HG03378 (cell line): ENCODE measurements at regions not wholly inside any gene's neighbourhood (a gene's known extent, or its start where the extent isn't known, plus 50 kb on each side); places are given as distances from the start of the nearest gene placed in this dataset.

Source experiments
- ATAC-seq: cut with Tn5 transposase; IDR thresholded peaks from one replicate; pipeline ENCODE4 v1.9.1; 2021; ENCODE audit warnings: mild to moderate bottlenecking, moderate library complexity; ENCODE audit not compliant: unreplicated experiment

- no peak for ATAC-seq
Observed at GRCh38 chr10:2137549-2138174, 400.3 kb upstream of the ADARB2 start.

DNA sequence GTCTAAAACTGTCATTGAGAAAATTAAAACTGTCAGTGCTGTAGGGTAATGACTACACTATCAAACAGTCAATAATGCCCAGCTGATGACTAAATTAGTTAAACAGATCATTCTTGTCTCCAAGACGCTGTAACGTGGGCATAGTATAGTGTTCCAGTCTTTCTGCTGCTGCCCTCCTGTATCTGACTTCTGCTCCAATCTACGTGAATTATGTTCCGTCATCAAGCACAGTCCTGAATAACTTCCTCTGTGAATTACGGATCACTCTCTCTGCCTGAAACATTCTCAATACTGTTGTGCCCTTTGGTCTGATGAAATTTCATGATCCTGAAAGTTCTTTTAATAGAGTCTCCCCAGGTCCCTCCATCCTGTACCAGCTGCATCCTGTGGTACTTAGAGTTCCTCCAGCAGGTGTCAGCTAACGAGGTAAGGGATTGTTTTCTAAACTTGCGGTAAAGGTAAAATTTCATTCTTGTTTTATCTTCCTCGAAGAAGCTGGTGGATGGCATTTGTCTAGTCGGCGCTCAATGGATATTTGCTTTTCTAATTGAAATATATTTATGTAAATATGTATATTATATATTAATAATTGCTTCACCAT lies 393.5 kb upstream of the ADARB2 start:
- ATAC-seq = no peak

- ATAC-seq = no peak
Observed at GRCh38 chr10:2128991-2129390, 391.7 kb upstream of the ADARB2 start.

DNA sequence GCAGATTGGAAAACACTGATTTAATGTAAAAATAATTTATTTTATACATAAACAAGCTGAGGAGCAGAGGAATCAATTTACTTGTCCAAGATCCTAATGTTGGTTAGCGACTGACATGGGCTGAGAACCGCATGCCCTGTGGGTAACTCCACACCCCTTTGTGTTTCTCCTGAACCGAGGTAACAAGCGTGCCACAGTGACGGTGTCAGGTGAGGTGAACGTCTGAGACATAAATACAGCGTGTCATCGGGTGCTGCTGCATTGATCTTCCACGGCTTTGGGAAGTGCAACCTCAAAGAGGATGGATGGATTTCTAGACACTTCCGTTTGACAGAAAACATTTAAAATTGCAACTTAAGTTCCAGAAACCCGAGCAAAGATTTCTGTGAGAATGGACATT lies 386.8 kb upstream of the ADARB2 start:
- ATAC-seq = no peak

DNA sequence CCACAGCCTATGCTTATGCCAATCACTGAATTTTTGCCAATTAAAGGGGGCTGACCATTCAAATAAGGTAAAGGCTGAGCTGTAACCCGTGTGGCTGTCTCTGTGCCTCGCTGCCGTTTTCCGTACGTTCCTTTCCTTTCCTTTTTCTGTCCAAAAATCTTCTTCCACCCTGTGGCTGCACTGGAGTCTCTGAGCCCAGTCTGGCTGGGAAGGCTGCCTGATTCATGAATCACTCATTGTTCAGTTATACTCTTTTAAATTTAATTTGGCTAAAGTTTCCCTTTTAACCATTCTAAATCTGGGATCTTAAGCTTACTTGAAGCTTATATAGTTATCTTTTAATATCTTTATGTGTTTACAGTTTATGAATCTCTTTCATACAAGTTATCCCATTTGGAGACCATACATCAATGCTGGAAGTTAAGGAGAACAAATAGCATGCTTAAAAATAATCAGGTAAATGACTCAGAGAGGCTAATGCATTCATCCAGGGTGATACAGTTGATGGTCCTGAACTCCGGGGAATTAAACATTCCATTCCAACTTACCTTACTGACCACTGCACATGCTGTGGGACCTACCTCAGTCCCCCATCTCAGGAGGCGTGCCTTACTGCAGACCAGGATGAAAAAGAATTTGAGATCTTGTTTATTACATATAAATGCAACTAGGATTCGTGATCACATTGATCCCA lies 385.3 kb upstream of the ADARB2 start:
- no peak for ATAC-seq

DNA sequence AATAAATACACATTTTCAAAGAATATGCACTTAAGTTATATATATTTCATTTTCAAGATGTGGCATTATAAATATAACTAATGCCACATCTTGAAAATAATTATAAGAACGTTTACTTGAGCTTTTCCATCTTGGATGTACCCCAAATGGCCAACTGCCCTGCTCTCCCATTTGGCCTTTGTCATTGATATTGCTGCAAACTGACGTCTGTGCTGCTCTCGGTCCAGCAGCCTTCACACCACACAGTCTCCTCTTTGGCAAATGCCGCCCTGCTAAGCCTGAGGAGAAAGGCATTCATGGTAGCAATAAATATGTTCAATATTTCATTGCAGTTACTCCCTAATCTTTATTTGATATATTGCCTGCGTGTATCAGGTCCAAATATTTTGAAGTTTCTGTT lies 384.6 kb upstream of the ADARB2 start:
- ATAC-seq = no peak

DNA sequence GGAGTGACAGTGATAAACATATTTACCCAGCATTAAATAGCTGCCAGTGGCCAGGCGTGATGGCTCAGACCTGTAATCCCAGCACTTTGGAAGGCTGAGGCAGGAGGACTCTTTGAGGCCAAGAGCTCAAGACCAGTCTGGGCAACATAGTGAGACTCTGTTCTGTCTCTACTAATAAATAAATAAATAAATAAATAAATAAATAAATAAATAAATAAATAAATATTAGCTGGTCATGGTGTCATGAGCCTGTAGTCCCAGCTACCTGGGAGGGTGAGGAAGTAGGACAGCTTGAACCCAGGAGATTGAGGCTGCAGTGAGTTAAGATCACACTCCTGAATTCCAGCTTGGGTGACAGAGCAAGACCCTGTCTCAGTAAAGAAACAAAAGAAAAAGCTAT lies 384.0 kb upstream of the ADARB2 start:
- no peak for ATAC-seq

DNA sequence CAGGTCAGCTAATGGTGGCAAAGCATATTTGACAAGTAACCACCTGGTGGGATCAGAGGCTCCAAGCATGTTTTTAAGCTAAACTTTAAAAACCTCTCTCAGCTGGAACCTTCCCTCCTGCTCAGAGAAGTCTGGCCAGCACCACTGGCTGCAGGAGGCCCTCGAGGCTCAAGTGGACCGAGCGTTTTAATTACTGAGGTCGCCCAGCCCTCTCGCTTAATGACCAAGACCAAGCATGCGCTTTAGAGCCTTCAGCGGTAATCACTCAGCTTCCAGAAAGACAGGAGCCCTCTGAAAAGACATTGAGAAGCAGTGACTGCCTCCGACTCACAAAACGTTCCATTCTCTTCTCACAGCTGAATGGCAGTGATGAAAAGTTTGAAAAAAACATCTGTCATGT lies 383.4 kb upstream of the ADARB2 start:
- ATAC-seq = no peak

GRCh38 chr10:2119316-2119715 lies 382.0 kb upstream of the ADARB2 start:
- ATAC-seq = no peak

- no peak for ATAC-seq
Observed at GRCh38 chr10:2118201-2118600, 380.9 kb upstream of the ADARB2 start.

DNA sequence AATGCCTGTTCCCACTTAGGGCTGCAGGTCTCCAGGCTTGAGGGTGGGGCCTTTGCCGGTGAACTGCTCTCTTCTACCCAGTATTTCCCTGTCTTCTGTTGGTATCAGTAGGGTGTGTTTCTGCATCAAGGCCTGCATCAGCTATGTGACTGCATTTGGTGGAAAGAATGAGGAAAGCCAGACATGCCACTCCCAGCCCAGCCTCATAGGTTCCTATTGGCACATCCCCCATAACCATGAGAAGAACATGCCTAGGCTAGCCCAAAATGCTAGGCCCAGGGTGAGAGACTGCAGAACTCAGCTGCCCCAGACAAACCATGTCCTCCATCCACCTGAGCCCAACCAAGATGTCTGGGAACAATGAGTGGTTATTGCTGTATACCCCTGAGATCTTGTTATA lies 380.3 kb upstream of the ADARB2 start:
- no peak for ATAC-seq

GRCh38 chr10:2111965-2112364 lies 374.6 kb upstream of the ADARB2 start:
- ATAC-seq = no peak

DNA sequence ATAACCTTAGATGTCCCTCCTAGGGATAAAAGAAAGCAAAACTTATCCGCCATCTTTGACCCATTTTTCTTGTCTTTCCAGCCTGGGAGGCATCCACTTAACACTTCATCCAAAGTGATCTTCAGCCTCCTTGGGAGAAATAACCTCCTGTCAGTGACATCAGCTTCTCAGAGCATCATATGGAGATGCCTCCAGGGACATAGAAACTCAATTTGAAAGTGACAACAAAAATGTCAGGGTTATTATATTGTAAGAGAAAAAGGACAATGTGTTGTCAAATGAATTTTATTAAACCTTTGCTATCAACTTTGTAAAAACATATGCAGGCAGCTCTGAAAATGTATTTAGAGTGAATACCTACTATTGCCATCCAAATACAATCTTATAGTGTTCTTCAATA lies 371.2 kb upstream of the ADARB2 start:
- no peak for ATAC-seq

GRCh38 chr10:2106641-2107040 lies 369.3 kb upstream of the ADARB2 start:
- no peak for ATAC-seq

DNA sequence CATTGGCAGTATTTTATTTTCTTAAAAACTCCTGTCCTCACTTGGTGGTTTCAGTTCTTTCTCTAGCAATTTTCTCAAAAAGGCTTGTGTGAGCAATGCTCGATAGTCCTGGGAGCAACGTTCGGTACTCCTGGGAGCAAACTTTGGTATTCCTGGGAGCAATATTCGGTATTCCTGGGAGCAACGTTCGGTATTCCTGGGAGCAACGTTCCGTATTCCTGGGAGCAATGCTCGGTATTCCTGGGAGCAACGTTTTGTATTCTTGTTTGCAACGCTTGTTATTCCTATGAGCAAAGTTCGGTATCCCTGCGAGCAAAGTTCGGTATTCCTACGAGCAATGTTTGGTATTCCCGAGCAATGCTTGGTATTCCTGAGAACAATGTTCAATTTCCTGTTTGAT lies 362.0 kb upstream of the ADARB2 start:
- no peak for ATAC-seq

DNA sequence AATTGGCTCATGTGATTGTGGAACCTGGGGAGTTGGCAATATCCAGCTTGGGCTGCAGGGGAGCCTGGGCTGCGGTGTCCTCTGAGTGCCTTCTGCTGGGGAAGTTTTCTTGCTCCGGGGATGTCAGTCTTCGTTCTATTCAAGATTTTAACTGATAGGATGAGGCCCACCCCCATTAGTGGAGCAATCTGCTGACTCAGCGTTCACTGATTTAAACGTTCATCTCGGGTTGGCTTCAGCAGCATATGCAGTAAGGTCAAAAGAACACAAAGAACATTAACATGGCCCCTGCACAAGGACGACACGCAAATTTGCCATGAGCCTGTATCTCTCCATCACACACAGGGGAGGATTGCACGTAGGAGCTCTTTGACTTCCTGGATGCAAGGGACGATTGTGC lies 360.6 kb upstream of the ADARB2 start:
- ATAC-seq = no peak

GRCh38 chr10:2094171-2094570 lies 356.8 kb upstream of the ADARB2 start:
- no peak for ATAC-seq

- ATAC-seq = no peak
Observed at GRCh38 chr10:2083591-2083990, 346.3 kb upstream of the ADARB2 start.

GRCh38 chr10:2081501-2081900 lies 344.2 kb upstream of the ADARB2 start:
- ATAC-seq = no peak

- no peak for ATAC-seq
Observed at GRCh38 chr10:2079603-2080078, 342.3 kb upstream of the ADARB2 start.

- ATAC-seq = no peak
Observed at GRCh38 chr10:2077231-2077630, 339.9 kb upstream of the ADARB2 start.

GRCh38 chr10:2076528-2076927 lies 339.2 kb upstream of the ADARB2 start:
- no peak for ATAC-seq
